ENCODE measurements at regions not wholly inside any gene's neighbourhood (a gene's known extent, or its start where the extent isn't known, plus 50 kb on each side); places are given as distances from the start of the nearest gene placed in this dataset.

GRCh38 chr1:168966636-168967035 is 139.9 kb upstream of the ATP1B1 start:
- H3K27me3 Mint-ChIP-seq (ENCODE audit: low read depth), result no peaks in the 10 kb centered on the region
- no peak for ATAC-seq
- ChIA-PET CTCF (no interaction called here), POLR2A (no interaction called here)
- no peaks in the 10 kb centered on the region for H3K36me3 Mint-ChIP-seq
- TF ChIP-seq CREM (CRISPR knock-in tag; IDR thresholded peaks at IDR 0.05), result no peak
- TF ChIP-seq GRHL2 (CRISPR knock-in tag; IDR thresholded peaks at IDR 0.05; ENCODE audit: insufficient replicate concordance, severe bottlenecking), result no peak
- no peak for TF ChIP-seq NFATC4 (CRISPR knock-in tag; IDR thresholded peaks at IDR 0.05)
- TF ChIP-seq SOX15 (CRISPR knock-in tag; IDR thresholded peaks at IDR 0.05), result no peak
- no peak for TF ChIP-seq NR2C2 (CRISPR knock-in tag; IDR thresholded peaks at IDR 0.05)
- TF ChIP-seq ATF2 (CRISPR knock-in tag; IDR thresholded peaks at IDR 0.05; ENCODE audit: borderline replicate concordance, low read depth), result no peak
- no peak for TF ChIP-seq NR1H2 (CRISPR knock-in tag; IDR thresholded peaks at IDR 0.05)
- TF ChIP-seq TEAD4 (CRISPR knock-in tag; IDR thresholded peaks at IDR 0.05), result no peak
- TF ChIP-seq ZNF396 (CRISPR knock-in tag; IDR thresholded peaks at IDR 0.05; ENCODE audit: borderline replicate concordance), result no peak
- TF ChIP-seq ETV6 (CRISPR knock-in tag; IDR thresholded peaks at IDR 0.05), result no peak
- no peak for TF ChIP-seq E2F4 (CRISPR knock-in tag; IDR thresholded peaks at IDR 0.05; ENCODE audit: borderline replicate concordance, low read depth)
- no peak for TF ChIP-seq TP53 (CRISPR knock-in tag; IDR thresholded peaks at IDR 0.05)
- TF ChIP-seq, protein P1, sequence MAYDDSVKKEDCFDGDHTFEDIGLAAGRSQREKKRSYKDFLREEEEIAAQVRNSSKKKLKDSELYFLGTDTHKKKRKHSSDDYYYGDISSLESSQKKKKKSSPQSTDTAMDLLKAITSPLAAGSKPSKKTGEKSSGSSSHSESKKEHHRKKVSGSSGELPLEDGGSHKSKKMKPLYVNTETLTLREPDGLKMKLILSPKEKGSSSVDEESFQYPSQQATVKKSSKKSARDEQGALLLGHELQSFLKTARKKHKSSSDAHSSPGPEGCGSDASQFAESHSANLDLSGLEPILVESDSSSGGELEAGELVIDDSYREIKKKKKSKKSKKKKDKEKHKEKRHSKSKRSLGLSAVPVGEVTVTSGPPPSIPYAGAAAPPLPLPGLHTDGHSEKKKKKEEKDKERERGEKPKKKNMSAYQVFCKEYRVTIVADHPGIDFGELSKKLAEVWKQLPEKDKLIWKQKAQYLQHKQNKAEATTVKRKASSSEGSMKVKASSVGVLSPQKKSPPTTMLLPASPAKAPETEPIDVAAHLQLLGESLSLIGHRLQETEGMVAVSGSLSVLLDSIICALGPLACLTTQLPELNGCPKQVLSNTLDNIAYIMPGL (CRISPR knock-in tag; IDR thresholded peaks at IDR 0.05), result no peak
- TF ChIP-seq FOXP4 (CRISPR knock-in tag; IDR thresholded peaks at IDR 0.05), result no peak
- TF ChIP-seq RORB (CRISPR knock-in tag; IDR thresholded peaks at IDR 0.05), result no peak
- TF ChIP-seq FOXJ3 (CRISPR knock-in tag; IDR thresholded peaks at IDR 0.05; ENCODE audit: borderline replicate concordance), result no peak
- no peak for TF ChIP-seq RELA (CRISPR knock-in tag; IDR thresholded peaks at IDR 0.05; ENCODE audit: borderline replicate concordance)
- H3K27ac Mint-ChIP-seq, result no peak overlapping the region
- DNase-seq (ENCODE audit: low spot score), result no peak
- 0 out of 2 replicates have a peak, but pooled peaks cover under 1% of the 10 kb centered on the region for H3K9me3 Mint-ChIP-seq
- H3K4me1 Mint-ChIP-seq, result peaks cover 17% of the 10 kb centered on the region
- H3K4me3 Mint-ChIP-seq, result no peak overlapping the region

- Mint-ChIP-seq H3K27me3 (ENCODE audit: low read depth) (no peaks in the 10 kb centered on the region), H3K27ac (peak overlapping the region; percentile 81), H3K36me3 (no peaks in the 10 kb centered on the region), H3K4me1 (peaks cover 11% of the 10 kb centered on the region), H3K9me3 (no peaks in the 10 kb centered on the region), H3K4me3 (no peak overlapping the region)
- POLR2A ChIA-PET, result no interaction called here
- TF ChIP-seq, protein P1 (CRISPR knock-in tag; IDR thresholded peaks at IDR 0.05), result no peak
- no peak for TF ChIP-seq ZNF138 (CRISPR knock-in tag; conservative IDR thresholded peaks at IDR 0.05)
- no peak for TF ChIP-seq AFF4 (CRISPR knock-in tag; IDR thresholded peaks at IDR 0.05; ENCODE audit: borderline replicate concordance)
- no peak for TF ChIP-seq NFYB (CRISPR knock-in tag; conservative IDR thresholded peaks at IDR 0.05; ENCODE audit: low read depth)
- no peak for TF ChIP-seq ZNF423 (CRISPR knock-in tag; IDR thresholded peaks at IDR 0.05)
- no peak for TF ChIP-seq GTF2I (CRISPR knock-in tag; conservative IDR thresholded peaks at IDR 0.05)
- peak; percentile 48 for ATAC-seq
- no peak for DNase-seq (ENCODE audit: low spot score)
- CTCF ChIA-PET, result interaction anchor here (1.0 kb wide), 1 partner anchor 377 kb away, joined by 4 read pairs; no protein-coding TSS in a partner anchor
Measured at GRCh38 chr1:168970926-168971659, 135.4 kb upstream of the ATP1B1 start.
